Gastroesophageal sphincter (tissue), 3 donors: ENCODE measurements at regions not wholly inside any gene's neighbourhood (a gene's known extent, or its start where the extent isn't known, plus 50 kb on each side); places are given as distances from the start of the nearest gene placed in this dataset.

Experiments
- POLR2A ChIP-seq, 2 donors: fragments of 450-650 bp; IDR thresholded peaks; one replicate each; pipeline ENCODE4 v1.6.1; 2017; ENCODE audit warnings: antibody characterized with exemption in 2 of 2, mild to moderate bottlenecking in 2 of 2, moderate library complexity in 1 of 2
- POLR2AphosphoS5 ChIP-seq: sonication (generic); formaldehyde crosslinking; IDR thresholded peaks from one replicate; pipeline ENCODE4 v1.6.1; 2017; ENCODE audit warnings: antibody characterized with exemption
- TF ChIP-seq, protein P1 (sequence below), 4 experiments: fragments of 200-600 bp in 2 of 4; fragments of 450-650 bp in 2 of 4; sonication (generic) in 1 of 4; IDR thresholded peaks; one replicate each; pipeline ENCODE4 v1.5.1; 2017 to 2019; ENCODE audit warnings: antibody characterized with exemption in 4 of 4, mild to moderate bottlenecking in 2 of 4, moderate library complexity in 2 of 4

DNA sequence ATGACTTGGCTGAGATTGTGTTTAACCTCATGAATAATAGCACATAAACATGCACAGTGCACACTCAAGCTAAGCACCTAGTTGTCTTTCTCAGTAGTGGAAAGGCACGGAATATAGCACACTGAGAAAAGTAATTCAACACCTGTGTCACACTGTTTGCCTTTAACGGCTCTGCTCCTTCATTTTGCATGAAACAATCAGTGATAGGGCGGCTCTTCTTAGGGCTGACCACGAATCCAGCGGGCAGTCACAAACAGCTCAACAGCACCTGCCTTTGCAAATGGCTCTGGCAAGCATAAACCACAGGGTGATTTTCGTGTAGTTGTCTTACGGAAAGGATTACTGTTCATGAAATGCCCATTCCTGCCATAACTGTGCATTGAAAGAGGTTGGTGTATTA, 954.0 kb upstream of the TENM3 start:
- TF ChIP-seq, protein P1, sequence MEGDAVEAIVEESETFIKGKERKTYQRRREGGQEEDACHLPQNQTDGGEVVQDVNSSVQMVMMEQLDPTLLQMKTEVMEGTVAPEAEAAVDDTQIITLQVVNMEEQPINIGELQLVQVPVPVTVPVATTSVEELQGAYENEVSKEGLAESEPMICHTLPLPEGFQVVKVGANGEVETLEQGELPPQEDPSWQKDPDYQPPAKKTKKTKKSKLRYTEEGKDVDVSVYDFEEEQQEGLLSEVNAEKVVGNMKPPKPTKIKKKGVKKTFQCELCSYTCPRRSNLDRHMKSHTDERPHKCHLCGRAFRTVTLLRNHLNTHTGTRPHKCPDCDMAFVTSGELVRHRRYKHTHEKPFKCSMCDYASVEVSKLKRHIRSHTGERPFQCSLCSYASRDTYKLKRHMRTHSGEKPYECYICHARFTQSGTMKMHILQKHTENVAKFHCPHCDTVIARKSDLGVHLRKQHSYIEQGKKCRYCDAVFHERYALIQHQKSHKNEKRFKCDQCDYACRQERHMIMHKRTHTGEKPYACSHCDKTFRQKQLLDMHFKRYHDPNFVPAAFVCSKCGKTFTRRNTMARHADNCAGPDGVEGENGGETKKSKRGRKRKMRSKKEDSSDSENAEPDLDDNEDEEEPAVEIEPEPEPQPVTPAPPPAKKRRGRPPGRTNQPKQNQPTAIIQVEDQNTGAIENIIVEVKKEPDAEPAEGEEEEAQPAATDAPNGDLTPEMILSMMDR (IDR thresholded peaks at IDR 0.05), result no peak
- no peak for TF ChIP-seq POLR2A (IDR thresholded peaks at IDR 0.05)
- TF ChIP-seq POLR2AphosphoS5, result no peak
